K562 (cell line): ENCODE measurements at regions not wholly inside any gene's neighbourhood (a gene's known extent, or its start where the extent isn't known, plus 50 kb on each side); places are given as distances from the start of the nearest gene placed in this dataset.

Experiments
- NONO ChIP-seq, 2 experiments: fragments of 200-400 bp in 1 of 2; fragments of 450-650 bp in 1 of 2; formaldehyde crosslinking in 1 of 2; IDR thresholded peaks; 2 replicates each; pipeline ENCODE4 v1.6.1; 2017; ENCODE audit warnings: low read depth in 2 of 2, mild to moderate bottlenecking in 2 of 2, moderate library complexity in 2 of 2, low read length in 1 of 2
- NRF1 ChIP-seq, 2 experiments: fragments of 450-650 bp; IDR thresholded peaks in 1 of 2; conservative IDR thresholded peaks in 1 of 2; 2 replicates each; pipeline ENCODE4 v1.6.1; 2014; ENCODE audit warnings: mild to moderate bottlenecking in 2 of 2
- SOX6 ChIP-seq: fragments of 450-650 bp; IDR thresholded peaks from 2 replicates; pipeline ENCODE4 v1.6.1; 2014; ENCODE audit warnings: mild to moderate bottlenecking
- TF ChIP-seq, protein P1 (sequence below): fragments of 250-450 bp; sonication (Bioruptor Pico); IDR thresholded peaks from 2 replicates; pipeline ENCODE4 v1.5.0; 2021; ENCODE audit warnings: mild to moderate bottlenecking, borderline replicate concordance
- TF ChIP-seq, protein P2 (sequence below), 2 experiments: fragments of 450-650 bp in 1 of 2; sonication (generic) in 1 of 2; formaldehyde crosslinking in 1 of 2; IDR thresholded peaks; 2 replicates each; pipeline versions ENCODE4 v1.7.1 to v1.9.0; 2016 to 2022; ENCODE audit warnings: inconsistent platforms in 1 of 2, mild to moderate bottlenecking in 1 of 2, missing genetic modification reagents in 1 of 2

DNA sequence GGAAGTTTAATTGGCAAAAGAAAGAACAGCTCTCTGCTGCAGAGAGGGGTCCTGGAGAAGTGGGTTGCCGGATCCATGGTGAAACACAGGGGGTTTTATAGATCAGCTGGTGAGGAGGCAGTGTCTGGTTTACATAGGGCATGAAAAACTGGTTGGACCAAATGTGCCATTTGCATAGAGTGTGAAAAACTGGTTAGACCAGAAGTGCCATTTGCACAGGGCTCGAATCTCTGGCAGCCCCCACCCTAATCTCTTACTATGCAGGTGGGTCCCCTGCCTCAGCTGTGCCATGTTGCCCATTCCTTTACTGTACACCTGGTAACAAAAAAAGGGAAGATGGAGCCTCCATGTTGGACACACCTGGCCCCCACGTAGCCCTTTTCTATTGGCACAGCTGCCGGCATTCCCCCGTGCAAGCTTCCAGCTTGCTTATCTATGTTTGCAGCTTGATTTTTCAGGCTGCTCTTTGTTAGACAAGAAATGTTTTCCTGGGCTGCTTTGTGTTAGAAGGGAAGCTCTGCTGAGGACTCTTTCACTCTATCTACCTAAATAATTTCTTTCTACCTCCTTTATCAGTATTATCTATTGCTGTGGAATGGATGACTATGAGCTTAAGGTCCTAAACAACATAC is 61.1 kb upstream of the TMEM132D start (continued):
- TF ChIP-seq, protein P1, sequence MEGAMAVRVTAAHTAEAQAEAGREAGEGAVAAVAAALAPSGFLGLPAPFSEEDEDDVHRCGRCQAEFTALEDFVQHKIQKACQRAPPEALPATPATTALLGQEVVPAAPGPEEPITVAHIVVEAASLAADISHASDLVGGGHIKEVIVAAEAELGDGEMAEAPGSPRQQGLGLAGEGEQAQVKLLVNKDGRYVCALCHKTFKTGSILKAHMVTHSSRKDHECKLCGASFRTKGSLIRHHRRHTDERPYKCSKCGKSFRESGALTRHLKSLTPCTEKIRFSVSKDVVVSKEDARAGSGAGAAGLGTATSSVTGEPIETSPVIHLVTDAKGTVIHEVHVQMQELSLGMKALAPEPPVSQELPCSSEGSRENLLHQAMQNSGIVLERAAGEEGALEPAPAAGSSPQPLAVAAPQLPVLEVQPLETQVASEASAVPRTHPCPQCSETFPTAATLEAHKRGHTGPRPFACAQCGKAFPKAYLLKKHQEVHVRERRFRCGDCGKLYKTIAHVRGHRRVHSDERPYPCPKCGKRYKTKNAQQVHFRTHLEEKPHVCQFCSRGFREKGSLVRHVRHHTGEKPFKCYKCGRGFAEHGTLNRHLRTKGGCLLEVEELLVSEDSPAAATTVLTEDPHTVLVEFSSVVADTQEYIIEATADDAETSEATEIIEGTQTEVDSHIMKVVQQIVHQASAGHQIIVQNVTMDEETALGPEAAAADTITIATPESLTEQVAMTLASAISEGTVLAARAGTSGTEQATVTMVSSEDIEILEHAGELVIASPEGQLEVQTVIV (CRISPR knock-in tag): no peak
- TF ChIP-seq NRF1 (conservative IDR thresholded peaks at IDR 0.05 in 1 of 2, IDR thresholded peaks at IDR 0.05 in 1 of 2) (no peak), SOX6 (no peak), NONO (IDR thresholded peaks at IDR 0.05; ENCODE audit: low read depth in 2 of 2, low read length in 1 of 2) (no peak)
- TF ChIP-seq, protein P2, sequence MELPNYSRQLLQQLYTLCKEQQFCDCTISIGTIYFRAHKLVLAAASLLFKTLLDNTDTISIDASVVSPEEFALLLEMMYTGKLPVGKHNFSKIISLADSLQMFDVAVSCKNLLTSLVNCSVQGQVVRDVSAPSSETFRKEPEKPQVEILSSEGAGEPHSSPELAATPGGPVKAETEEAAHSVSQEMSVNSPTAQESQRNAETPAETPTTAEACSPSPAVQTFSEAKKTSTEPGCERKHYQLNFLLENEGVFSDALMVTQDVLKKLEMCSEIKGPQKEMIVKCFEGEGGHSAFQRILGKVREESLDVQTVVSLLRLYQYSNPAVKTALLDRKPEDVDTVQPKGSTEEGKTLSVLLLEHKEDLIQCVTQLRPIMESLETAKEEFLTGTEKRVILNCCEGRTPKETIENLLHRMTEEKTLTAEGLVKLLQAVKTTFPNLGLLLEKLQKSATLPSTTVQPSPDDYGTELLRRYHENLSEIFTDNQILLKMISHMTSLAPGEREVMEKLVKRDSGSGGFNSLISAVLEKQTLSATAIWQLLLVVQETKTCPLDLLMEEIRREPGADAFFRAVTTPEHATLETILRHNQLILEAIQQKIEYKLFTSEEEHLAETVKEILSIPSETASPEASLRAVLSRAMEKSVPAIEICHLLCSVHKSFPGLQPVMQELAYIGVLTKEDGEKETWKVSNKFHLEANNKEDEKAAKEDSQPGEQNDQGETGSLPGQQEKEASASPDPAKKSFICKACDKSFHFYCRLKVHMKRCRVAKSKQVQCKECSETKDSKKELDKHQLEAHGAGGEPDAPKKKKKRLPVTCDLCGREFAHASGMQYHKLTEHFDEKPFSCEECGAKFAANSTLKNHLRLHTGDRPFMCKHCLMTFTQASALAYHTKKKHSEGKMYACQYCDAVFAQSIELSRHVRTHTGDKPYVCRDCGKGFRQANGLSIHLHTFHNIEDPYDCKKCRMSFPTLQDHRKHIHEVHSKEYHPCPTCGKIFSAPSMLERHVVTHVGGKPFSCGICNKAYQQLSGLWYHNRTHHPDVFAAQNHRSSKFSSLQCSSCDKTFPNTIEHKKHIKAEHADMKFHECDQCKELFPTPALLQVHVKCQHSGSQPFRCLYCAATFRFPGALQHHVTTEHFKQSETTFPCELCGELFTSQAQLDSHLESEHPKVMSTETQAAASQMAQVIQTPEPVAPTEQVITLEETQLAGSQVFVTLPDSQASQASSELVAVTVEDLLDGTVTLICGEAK (IDR thresholded peaks at IDR 0.05): no peak
- TF ChIP-seq, protein P2 (CRISPR knock-in tag; IDR thresholded peaks at IDR 0.05): no peak
